ENCODE measurements at regions not wholly inside any gene's neighbourhood (a gene's known extent, or its start where the extent isn't known, plus 50 kb on each side); places are given as distances from the start of the nearest gene placed in this dataset.

- Histone ChIP-seq H3K9me3 (peaks cover 16% of the 10 kb centered on the region), H4K20me1 (no peaks in the 10 kb centered on the region), H3K27me3 (no peaks in the 10 kb centered on the region), H3K4me2 (no peak overlapping the region), H3K27ac (no peak overlapping the region), H3K36me3 (no peaks in the 10 kb centered on the region), H3K4me1 (no peaks in the 10 kb centered on the region), H3K4me3 (no peak overlapping the region), H3K9ac (no peak overlapping the region)
- TF ChIP-seq Cebpa-rat (IDR thresholded peaks at IDR 0.05), result no peak
Observed at GRCh38 chr10:33688506-33688905, 354.0 kb upstream of the NRP1 start.

GRCh38 chr10:33684211-33684611 is 349.7 kb upstream of the NRP1 start:
- Histone ChIP-seq H3K4me3 (no peak overlapping the region), H3K36me3 (no peaks in the 10 kb centered on the region), H3K27me3 (no peaks in the 10 kb centered on the region), H3K4me2 (no peak overlapping the region), H3K9ac (no peak overlapping the region), H3K4me1 (no peaks in the 10 kb centered on the region), H3K27ac (no peak overlapping the region), H3K9me3 (peaks cover 9% of the 10 kb centered on the region), H4K20me1 (no peaks in the 10 kb centered on the region)
- no peak for TF ChIP-seq Cebpa-rat (IDR thresholded peaks at IDR 0.05)

GRCh38 chr10:33681595-33681994 is 347.1 kb upstream of the NRP1 start:
- H3K4me2 ChIP-seq, result no peak overlapping the region
- TF ChIP-seq Cebpa-rat (IDR thresholded peaks at IDR 0.05), result no peak

GRCh38 chr10:33680036-33680435 is 345.6 kb upstream of the NRP1 start:
- no peaks in the 10 kb centered on the region for H3K27me3 ChIP-seq
- TF ChIP-seq Cebpa-rat (IDR thresholded peaks at IDR 0.05), result no peak
- no peak overlapping the region for H3K4me2 ChIP-seq
- H3K9me3 ChIP-seq, result peaks cover 9% of the 10 kb centered on the region
- no peak overlapping the region for H3K4me3 ChIP-seq
- no peak overlapping the region for H3K9ac ChIP-seq
- H3K36me3 ChIP-seq, result no peaks in the 10 kb centered on the region
- H3K4me1 ChIP-seq, result no peaks in the 10 kb centered on the region
- no peaks in the 10 kb centered on the region for H4K20me1 ChIP-seq
- no peak overlapping the region for H3K27ac ChIP-seq

More at GRCh38 chr10:33681595-33681994, 347.1 kb upstream of the NRP1 start:
- H3K9me3 ChIP-seq, result peaks cover 9% of the 10 kb centered on the region
- H3K36me3 ChIP-seq, result no peaks in the 10 kb centered on the region
- H4K20me1 ChIP-seq, result no peaks in the 10 kb centered on the region
- H3K9ac ChIP-seq, result no peak overlapping the region
- no peak overlapping the region for H3K27ac ChIP-seq
- no peaks in the 10 kb centered on the region for H3K4me1 ChIP-seq
- no peak overlapping the region for H3K4me3 ChIP-seq
- H3K27me3 ChIP-seq, result no peaks in the 10 kb centered on the region

- Histone ChIP-seq H3K4me1 (no peaks in the 10 kb centered on the region), H3K36me3 (no peaks in the 10 kb centered on the region), H3K27ac (no peak overlapping the region), H3K4me2 (no peak overlapping the region), H3K27me3 (no peaks in the 10 kb centered on the region), H3K9me3 (no peaks in the 10 kb centered on the region), H3K9ac (no peak overlapping the region), H4K20me1 (no peaks in the 10 kb centered on the region), H3K4me3 (no peak overlapping the region)
- TF ChIP-seq Cebpa-rat (IDR thresholded peaks at IDR 0.05), result no peak
Observed at GRCh38 chr10:33676606-33677339, 342.3 kb upstream of the NRP1 start.

- Histone ChIP-seq H3K9ac (no peak overlapping the region), H3K36me3 (no peaks in the 10 kb centered on the region), H4K20me1 (no peaks in the 10 kb centered on the region), H3K27me3 (no peaks in the 10 kb centered on the region), H3K4me2 (no peak overlapping the region), H3K4me3 (no peak overlapping the region), H3K4me1 (no peaks in the 10 kb centered on the region), H3K9me3 (no peaks in the 10 kb centered on the region), H3K27ac (no peak overlapping the region)
- no peak for TF ChIP-seq Cebpa-rat (IDR thresholded peaks at IDR 0.05)
Observed at GRCh38 chr10:33674986-33675599, 340.6 kb upstream of the NRP1 start.

- TF ChIP-seq Cebpa-rat (IDR thresholded peaks at IDR 0.05), result no peak
- H3K4me1 ChIP-seq, result no peaks in the 10 kb centered on the region
- H3K27ac ChIP-seq, result no peak overlapping the region
- no peaks in the 10 kb centered on the region for H3K36me3 ChIP-seq
- no peaks in the 10 kb centered on the region for H4K20me1 ChIP-seq
- H3K9me3 ChIP-seq, result no peaks in the 10 kb centered on the region
- H3K4me3 ChIP-seq, result no peak overlapping the region
- H3K9ac ChIP-seq, result no peak overlapping the region
- H3K27me3 ChIP-seq, result no peaks in the 10 kb centered on the region
- no peak overlapping the region for H3K4me2 ChIP-seq
Observed at GRCh38 chr10:33674491-33674890, 340.0 kb upstream of the NRP1 start.

- Histone ChIP-seq H3K9me3 (no peaks in the 10 kb centered on the region), H3K4me1 (no peaks in the 10 kb centered on the region), H3K4me2 (no peak overlapping the region), H3K27me3 (no peaks in the 10 kb centered on the region), H3K36me3 (no peaks in the 10 kb centered on the region), H3K27ac (no peak overlapping the region), H3K4me3 (no peak overlapping the region), H3K9ac (no peak overlapping the region), H4K20me1 (no peaks in the 10 kb centered on the region)
- TF ChIP-seq Cebpa-rat (IDR thresholded peaks at IDR 0.05), result no peak
Observed at GRCh38 chr10:33673839-33674415, 339.5 kb upstream of the NRP1 start.

GRCh38 chr10:33669904-33670303 is 335.4 kb upstream of the NRP1 start:
- Histone ChIP-seq H3K27me3 (no peaks in the 10 kb centered on the region), H3K9ac (no peak overlapping the region), H3K4me2 (no peak overlapping the region), H3K4me3 (no peak overlapping the region), H3K4me1 (0 out of 2 replicates have a peak, but pooled peaks cover 4% of the 10 kb centered on the region), H4K20me1 (no peaks in the 10 kb centered on the region), H3K27ac (no peak overlapping the region), H3K36me3 (no peaks in the 10 kb centered on the region), H3K9me3 (no peaks in the 10 kb centered on the region)
- TF ChIP-seq Cebpa-rat (IDR thresholded peaks at IDR 0.05), result no peak
